ENCODE measurements at regions not wholly inside any gene's neighbourhood (a gene's known extent, or its start where the extent isn't known, plus 50 kb on each side); places are given as distances from the start of the nearest gene placed in this dataset.

DNA sequence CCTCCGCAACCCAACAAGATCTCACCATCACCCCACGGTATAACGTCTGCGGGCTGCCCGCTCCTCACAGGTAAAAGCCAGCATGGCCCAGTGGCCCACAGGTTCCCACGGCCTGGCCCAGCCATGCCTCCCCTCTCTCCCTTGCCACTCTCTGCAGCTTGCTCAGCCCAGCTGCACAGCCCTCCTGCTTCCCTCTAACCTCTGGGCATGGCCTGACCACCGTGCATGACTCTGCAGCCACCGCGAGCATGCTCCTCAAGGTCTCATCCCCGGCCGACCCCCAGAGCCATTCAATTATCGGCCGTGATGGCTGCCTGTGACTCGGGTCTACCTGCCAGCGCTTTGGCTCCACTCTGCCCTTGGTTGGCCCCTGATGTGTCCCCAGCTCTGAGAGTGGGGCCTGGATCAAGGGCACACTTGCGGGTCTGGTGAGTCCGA, 185.5 kb downstream of the CTTN start:
- TF ChIP-seq, protein P1, sequence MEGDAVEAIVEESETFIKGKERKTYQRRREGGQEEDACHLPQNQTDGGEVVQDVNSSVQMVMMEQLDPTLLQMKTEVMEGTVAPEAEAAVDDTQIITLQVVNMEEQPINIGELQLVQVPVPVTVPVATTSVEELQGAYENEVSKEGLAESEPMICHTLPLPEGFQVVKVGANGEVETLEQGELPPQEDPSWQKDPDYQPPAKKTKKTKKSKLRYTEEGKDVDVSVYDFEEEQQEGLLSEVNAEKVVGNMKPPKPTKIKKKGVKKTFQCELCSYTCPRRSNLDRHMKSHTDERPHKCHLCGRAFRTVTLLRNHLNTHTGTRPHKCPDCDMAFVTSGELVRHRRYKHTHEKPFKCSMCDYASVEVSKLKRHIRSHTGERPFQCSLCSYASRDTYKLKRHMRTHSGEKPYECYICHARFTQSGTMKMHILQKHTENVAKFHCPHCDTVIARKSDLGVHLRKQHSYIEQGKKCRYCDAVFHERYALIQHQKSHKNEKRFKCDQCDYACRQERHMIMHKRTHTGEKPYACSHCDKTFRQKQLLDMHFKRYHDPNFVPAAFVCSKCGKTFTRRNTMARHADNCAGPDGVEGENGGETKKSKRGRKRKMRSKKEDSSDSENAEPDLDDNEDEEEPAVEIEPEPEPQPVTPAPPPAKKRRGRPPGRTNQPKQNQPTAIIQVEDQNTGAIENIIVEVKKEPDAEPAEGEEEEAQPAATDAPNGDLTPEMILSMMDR (IDR thresholded peaks at IDR 0.05; ENCODE audit: low read depth, low read length): no peak
- TF ChIP-seq, protein P2, sequence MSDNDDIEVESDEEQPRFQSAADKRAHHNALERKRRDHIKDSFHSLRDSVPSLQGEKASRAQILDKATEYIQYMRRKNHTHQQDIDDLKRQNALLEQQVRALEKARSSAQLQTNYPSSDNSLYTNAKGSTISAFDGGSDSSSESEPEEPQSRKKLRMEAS (IDR thresholded peaks at IDR 0.05; ENCODE audit: low read depth, low read length): no peak
- TF ChIP-seq POLR2A (IDR thresholded peaks at IDR 0.05; ENCODE audit: extremely low read depth, insufficient read length): no peak
- no peak for TF ChIP-seq MYC (IDR thresholded peaks at IDR 0.05; ENCODE audit: low read depth, low read length)

All from NB4 (cell line).